WERI-Rb-1 (cell line): ENCODE measurements at regions not wholly inside any gene's neighbourhood (a gene's known extent, or its start where the extent isn't known, plus 50 kb on each side); places are given as distances from the start of the nearest gene placed in this dataset.

Experiments used
- DNase-seq: peaks from one replicate; pipeline ENCODE4 v3.0.0-alpha.2; 2020
- H3K27ac ChIP-seq: fragments of 250-450 bp; sonication (Bioruptor Pico); 2 replicates; pipeline ENCODE4 v1.5.1; 2020; ENCODE audit warnings: mild to moderate bottlenecking, moderate library complexity
- H3K27me3 ChIP-seq: fragments of 250-450 bp; sonication (Bioruptor Pico); 2 replicates; pipeline ENCODE4 v1.5.1; 2021; ENCODE audit warnings: mild to moderate bottlenecking, low read depth, moderate library complexity; ENCODE audit not compliant: insufficient read depth, severe bottlenecking
- H3K36me3 ChIP-seq: fragments of 250-450 bp; sonication (Bioruptor Pico); 2 replicates; pipeline ENCODE4 v1.5.1; 2020; ENCODE audit warnings: mild to moderate bottlenecking, moderate library complexity
- H3K4me3 ChIP-seq: 2 replicates; pipeline ENCODE4 v1.5.1; 2011; ENCODE audit warnings: low read depth, mild to moderate bottlenecking, control low read depth, low read length
- H3K9me3 ChIP-seq: fragments of 250-450 bp; sonication (Bioruptor Pico); 2 replicates; pipeline ENCODE4 v1.5.1; 2021; ENCODE audit warnings: mild to moderate bottlenecking, moderate library complexity; ENCODE audit not compliant: severe bottlenecking
- CTCF ChIP-seq: IDR thresholded peaks from 2 replicates; pipeline ENCODE4 v1.5.1; 2011; ENCODE audit warnings: low read depth, mild to moderate bottlenecking, control low read depth, inconsistent platforms, low read length

GRCh38 chr12:112589275-112589674 lies 170.5 kb downstream of the PTPN11 start:
- Histone ChIP-seq H3K27me3 (peaks cover 70% of the 10 kb centered on the region), H3K27ac (no peak overlapping the region), H3K36me3 (no peaks in the 10 kb centered on the region), H3K4me3 (no peak overlapping the region), H3K9me3 (peaks cover 8% of the 10 kb centered on the region)
- no peak for DNase-seq
- TF ChIP-seq CTCF = no peak

GRCh38 chr12:112590281-112590680 lies 171.5 kb downstream of the PTPN11 start:
- no peak overlapping the region for H3K27ac ChIP-seq
- peaks cover 70% of the 10 kb centered on the region for H3K27me3 ChIP-seq
- no peak overlapping the region for H3K4me3 ChIP-seq
- peaks cover 5% of the 10 kb centered on the region for H3K9me3 ChIP-seq
- DNase-seq = no peak
- H3K36me3 ChIP-seq = no peaks in the 10 kb centered on the region
- no peak for TF ChIP-seq CTCF

DNA sequence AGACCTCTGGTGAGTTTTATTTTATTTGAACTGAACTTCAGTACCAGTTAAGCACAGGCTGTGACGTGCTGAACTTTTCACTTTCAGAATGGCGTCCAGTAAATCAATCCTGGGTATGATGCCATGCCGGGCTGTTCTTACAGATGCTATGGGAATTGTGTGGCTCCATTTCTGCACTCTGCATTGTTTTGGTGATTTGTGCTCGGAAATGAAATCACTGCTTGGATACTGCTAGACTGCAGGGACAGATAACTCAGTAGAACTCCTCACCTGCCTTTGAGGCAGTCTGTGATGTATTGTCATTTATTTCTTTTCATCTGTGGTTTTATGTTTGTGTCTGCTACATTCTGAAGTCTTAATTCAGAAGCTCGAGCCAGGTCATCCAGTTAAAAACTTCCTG lies 172.7 kb downstream of the PTPN11 start:
- H3K9me3 ChIP-seq = peaks cover 5% of the 10 kb centered on the region
- no peak overlapping the region for H3K27ac ChIP-seq
- no peaks in the 10 kb centered on the region for H3K36me3 ChIP-seq
- DNase-seq = no peak
- no peak overlapping the region for H3K4me3 ChIP-seq
- no peak for TF ChIP-seq CTCF
- peaks cover 69% of the 10 kb centered on the region for H3K27me3 ChIP-seq

DNA sequence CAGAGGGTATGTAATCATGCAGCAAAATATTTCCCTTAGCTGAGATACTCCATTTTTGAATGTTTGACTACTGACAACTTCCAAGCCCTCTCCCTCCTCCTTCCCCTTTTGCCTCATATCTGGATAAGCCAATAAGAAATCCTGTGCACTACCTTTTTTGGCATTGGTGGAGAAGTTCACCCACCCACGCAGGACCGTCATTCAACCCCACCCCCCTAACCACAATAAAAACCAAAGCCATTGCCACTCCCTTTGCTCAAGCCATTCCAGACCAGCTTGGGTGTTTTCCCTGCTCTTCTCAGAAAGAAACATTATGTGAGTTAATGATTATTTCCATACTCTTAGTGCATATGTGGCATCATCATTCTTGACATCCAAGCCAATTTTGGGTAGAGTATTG lies 176.7 kb downstream of the PTPN11 start:
- H3K4me3 ChIP-seq = no peak overlapping the region

GRCh38 chr12:112597986-112598385 lies 179.2 kb downstream of the PTPN11 start:
- Histone ChIP-seq H3K9me3 (peaks cover 9% of the 10 kb centered on the region), H3K4me3 (no peak overlapping the region), H3K36me3 (no peaks in the 10 kb centered on the region), H3K27ac (no peak overlapping the region), H3K27me3 (peaks cover 81% of the 10 kb centered on the region)
- no peak for TF ChIP-seq CTCF
- no peak for DNase-seq

More for the DNA sequence above, 176.7 kb downstream of the PTPN11 start:
- TF ChIP-seq CTCF = no peak
- Histone ChIP-seq H3K27me3 (peaks cover 73% of the 10 kb centered on the region), H3K27ac (no peak overlapping the region), H3K9me3 (peaks cover 5% of the 10 kb centered on the region), H3K36me3 (no peaks in the 10 kb centered on the region)
- no peak for DNase-seq

DNA sequence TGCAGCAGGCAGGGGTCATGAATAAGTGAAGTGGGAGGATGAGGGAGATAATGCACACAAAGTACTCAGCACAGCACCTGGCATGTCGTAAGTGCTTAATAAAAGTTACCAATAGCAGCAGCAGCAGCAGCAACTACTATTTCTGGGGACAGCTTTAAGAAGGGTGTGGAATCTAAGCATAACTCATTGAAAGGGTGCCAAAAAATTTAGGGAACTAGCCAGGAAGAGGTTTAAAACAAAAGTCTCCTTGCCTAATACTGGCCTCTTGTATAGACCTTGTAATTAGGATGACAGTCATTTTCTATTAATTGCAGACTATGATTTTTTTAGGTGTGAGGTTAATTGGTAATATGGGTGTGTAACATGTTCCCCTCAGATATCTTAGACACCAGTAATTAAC lies 179.9 kb downstream of the PTPN11 start:
- Histone ChIP-seq H3K27ac (no peak overlapping the region), H3K4me3 (no peak overlapping the region), H3K36me3 (no peaks in the 10 kb centered on the region), H3K27me3 (peaks cover 86% of the 10 kb centered on the region), H3K9me3 (peaks cover 3% of the 10 kb centered on the region)
- DNase-seq = no peak
- TF ChIP-seq CTCF = no peak
